Esophagus muscularis mucosa (tissue), 3 donors: ENCODE measurements at regions not wholly inside any gene's neighbourhood (a gene's known extent, or its start where the extent isn't known, plus 50 kb on each side); places are given as distances from the start of the nearest gene placed in this dataset.

Experiments
- POLR2A ChIP-seq: fragments of 450-650 bp; IDR thresholded peaks from one replicate; pipeline ENCODE4 v1.6.1; 2017; ENCODE audit warnings: antibody characterized with exemption, moderate library complexity, mild to moderate bottlenecking, low read depth
- TF ChIP-seq, protein P1 (sequence below), 3 experiments: fragments of 200-600 bp in 2 of 3; fragments of 450-650 bp in 1 of 3; sonication (generic) in 2 of 3; IDR thresholded peaks; one replicate each; pipeline ENCODE4 v1.5.1; 2017 to 2019; ENCODE audit warnings: antibody characterized with exemption in 3 of 3, mild to moderate bottlenecking in 2 of 3, moderate library complexity in 1 of 3

DNA sequence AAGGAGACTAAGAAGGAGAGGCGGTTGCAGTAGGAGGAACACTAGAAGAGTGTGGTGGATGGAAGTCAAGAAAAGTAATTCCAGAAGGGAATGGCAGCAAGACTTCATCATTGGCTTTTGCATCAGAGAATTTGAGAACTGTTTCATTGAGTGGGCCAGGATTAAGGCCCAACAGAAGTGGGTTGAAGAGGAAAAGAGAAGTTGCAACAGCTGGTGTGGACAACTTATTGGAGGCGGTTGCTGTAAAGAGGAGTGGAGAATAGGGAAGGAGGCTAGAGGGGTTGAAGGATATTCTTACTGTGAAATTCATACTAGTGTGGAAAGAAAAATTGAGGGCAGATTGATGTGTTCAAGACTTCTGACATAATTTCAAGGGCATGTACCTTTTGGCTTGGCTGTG, 168.7 kb upstream of the FN1 start:
- TF ChIP-seq POLR2A: no peak
- TF ChIP-seq, protein P1, sequence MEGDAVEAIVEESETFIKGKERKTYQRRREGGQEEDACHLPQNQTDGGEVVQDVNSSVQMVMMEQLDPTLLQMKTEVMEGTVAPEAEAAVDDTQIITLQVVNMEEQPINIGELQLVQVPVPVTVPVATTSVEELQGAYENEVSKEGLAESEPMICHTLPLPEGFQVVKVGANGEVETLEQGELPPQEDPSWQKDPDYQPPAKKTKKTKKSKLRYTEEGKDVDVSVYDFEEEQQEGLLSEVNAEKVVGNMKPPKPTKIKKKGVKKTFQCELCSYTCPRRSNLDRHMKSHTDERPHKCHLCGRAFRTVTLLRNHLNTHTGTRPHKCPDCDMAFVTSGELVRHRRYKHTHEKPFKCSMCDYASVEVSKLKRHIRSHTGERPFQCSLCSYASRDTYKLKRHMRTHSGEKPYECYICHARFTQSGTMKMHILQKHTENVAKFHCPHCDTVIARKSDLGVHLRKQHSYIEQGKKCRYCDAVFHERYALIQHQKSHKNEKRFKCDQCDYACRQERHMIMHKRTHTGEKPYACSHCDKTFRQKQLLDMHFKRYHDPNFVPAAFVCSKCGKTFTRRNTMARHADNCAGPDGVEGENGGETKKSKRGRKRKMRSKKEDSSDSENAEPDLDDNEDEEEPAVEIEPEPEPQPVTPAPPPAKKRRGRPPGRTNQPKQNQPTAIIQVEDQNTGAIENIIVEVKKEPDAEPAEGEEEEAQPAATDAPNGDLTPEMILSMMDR (IDR thresholded peaks at IDR 0.05): no peak
